ENCODE measurements at regions not wholly inside any gene's neighbourhood (a gene's known extent, or its start where the extent isn't known, plus 50 kb on each side); places are given as distances from the start of the nearest gene placed in this dataset.

DNA sequence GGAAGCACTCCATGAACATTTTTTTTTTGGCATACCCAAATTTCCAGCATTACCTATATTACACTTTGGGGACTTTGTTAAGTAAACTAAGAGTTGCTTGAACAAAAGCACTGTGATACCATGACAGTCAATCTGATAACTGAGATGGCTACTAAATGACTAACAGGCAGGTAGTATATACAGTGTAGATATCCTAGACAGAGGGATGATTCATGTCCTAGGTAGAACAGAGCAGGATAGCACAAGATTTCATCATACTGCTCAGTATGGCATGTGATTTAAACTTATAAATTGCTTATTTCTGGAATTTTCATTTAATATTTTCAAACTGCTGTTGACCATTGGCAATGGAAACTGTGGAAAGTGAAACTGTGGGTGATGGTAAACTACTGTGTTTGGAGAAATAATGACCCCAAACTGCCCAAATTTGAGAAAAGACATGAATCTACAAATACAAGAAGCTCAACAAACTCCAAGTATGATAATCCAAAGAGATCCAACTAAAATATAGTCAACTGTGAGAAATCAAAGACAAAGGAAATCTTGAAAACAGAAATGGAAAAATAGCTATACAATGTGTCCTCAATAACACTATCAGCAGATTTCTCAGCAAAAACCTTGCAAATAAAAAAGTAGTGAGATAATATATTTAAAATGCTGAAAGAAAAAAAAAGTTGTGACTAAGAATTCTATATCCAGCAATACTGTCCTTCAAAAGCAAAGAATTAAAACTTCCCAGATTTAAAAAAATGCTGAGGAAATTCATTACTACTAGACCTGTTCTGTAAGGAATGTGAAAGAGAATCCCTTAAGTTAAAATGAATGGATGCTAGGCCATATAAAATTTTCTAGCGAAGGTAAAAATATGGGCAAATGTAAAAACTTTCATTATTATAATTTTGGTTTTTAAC, 410.4 kb downstream of the DUSP10 start:
- TF ChIP-seq EZH2 (IDR thresholded peaks at IDR 0.05; ENCODE audit: insufficient read depth, poor library complexity, severe bottlenecking): no peak
- no peak for TF ChIP-seq EZH2phosphoT487 (IDR thresholded peaks at IDR 0.05; ENCODE audit: insufficient read depth, low read depth)
